GM19043 (cell line): ENCODE measurements at regions not wholly inside any gene's neighbourhood (a gene's known extent, or its start where the extent isn't known, plus 50 kb on each side); places are given as distances from the start of the nearest gene placed in this dataset.

ENCODE experiments used
- ATAC-seq: cut with Tn5 transposase; IDR thresholded peaks from one replicate; pipeline ENCODE4 v1.9.1; 2021; ENCODE audit warnings: low read depth; ENCODE audit not compliant: unreplicated experiment

DNA sequence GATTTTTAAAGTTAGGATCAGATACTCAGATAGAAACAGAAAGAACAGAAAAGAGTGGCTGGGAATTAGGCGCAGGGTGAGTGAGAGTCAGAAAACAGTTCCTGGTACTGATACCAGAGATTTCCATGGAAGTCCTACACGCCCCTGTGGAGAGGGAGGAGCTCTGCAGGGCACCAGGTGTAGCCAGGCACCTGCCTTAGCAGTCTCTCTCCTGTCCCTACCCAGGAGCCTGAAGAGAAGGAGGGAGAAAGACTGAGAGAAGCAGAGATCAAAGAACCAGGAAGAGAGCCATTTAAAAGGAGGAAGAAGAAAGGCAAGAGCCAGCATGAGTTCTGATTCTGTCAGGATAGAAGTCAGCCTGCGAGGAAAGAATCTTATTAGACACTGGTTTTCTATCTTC lies 65.0 kb downstream of the CBLN1 start:
- ATAC-seq = no peak

DNA sequence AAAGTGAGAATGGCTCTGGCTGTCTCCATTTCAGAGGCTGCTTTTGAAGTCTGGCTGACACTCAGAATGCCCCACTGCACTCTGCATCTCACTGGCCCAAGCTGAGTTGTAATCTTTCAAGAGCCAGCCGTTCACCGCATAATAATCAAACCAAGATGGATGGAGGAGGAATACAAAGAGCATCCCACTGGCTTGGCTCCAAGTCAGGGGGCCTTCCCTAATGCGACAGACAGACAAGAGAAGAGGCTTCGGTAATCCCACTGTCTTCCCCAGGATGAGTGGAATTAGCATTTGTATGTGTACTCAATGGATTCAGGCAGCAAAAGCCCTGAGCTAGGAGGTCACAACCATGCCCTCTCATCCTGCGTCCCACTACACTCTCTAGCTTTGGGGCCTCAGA lies 68.0 kb downstream of the CBLN1 start:
- no peak for ATAC-seq

DNA sequence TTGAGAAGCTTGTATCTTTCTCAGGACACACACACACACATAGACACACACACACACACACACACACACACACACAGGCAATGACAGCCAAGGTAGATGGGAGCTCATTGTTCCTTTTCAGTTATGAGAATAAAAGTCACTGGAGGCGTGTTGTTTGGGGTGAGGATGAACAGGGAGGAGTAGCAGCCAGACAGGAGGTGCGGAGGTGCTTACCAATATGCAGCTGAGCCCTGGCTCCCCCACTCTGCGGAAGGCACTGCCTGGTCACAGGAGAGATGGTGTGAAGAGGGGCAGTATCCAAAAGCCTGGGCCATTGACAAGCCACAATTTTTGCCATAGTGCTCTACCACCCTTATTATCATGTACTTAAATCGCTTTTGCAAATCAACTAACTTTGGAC lies 77.4 kb downstream of the CBLN1 start:
- ATAC-seq = no peak

DNA sequence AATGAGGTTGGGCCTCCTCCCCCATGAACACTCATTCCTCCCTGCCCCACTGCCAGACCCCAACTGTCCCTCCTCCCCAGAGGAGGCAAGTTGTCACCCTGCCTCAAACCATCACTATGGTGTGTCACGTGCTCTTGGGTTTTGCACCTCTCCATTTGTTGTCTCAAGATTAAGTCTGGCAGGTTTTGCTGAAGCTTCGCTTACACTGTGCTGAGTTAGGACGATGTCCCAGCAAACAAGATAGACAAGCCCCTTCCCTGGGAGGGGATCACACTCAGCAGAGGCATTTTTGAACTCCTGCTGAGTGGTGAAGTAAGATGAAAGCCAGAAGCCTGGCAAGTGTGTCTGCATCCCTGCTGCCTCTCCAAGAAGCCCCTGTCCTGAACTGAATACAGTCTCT lies 78.3 kb downstream of the CBLN1 start:
- ATAC-seq = no peak

DNA sequence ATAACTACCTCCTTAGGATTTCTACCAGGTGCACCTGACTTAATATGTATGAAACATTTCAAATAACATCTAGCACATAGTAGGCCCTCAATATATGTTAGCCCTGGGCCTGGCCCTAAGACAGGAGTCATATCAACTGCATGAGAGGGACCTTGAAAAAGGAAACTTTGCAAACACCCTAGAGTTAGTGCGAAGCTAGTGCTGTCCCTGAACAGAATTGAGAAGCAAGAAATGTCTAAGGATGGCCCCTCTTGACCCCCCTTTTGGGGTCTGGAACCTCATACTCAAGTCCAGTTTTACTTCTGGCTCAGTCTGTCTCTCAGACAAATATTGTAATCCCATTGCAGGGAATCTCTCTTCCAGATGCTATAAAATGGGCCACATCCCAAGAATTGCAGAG lies 80.5 kb downstream of the CBLN1 start:
- ATAC-seq = no peak

DNA sequence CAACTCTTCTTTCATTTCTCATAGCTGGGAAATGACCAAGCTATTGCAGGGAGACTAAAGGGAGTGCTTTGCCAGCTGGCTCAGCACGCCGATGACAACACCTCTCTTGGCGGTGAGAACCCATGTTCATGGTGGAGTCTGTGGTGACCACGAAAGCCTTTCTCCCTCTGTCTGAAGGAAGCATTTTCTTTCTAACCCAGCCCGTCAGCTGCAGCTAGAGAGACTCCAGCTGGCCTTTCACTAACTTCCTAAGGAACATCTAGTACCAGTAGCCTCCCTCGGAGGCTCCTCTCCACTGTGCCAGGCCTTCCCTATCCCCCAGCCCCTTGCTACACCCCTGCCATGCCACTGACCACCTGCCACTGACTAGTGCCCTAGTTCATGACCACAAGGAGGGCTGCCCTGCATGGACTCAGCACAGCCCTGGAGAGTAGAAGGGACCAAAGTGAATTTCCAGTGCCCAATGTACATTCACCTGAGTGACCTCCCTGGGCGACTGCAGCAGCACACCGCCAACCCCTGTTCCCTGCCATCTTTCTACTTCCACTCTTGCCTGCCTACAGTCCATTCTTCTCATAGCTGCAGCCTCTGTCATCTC lies 81.3 kb downstream of the CBLN1 start:
- no peak for ATAC-seq

DNA sequence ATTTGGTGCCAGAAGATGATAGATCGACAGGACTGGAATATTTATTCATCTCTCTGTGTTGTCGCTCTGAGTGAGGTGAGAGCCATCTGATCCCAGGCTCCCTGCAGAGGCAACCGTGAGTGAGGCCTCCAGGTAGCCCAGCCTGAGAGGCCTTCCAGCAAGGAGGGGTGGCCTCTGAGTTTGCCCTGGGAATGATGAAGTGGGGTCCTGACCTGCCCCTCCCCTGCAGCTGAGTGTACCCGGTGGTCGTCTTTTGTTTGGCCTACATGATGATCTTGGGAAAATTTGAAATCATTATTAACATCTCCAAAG lies 86.4 kb downstream of the CBLN1 start:
- ATAC-seq = no peak

DNA sequence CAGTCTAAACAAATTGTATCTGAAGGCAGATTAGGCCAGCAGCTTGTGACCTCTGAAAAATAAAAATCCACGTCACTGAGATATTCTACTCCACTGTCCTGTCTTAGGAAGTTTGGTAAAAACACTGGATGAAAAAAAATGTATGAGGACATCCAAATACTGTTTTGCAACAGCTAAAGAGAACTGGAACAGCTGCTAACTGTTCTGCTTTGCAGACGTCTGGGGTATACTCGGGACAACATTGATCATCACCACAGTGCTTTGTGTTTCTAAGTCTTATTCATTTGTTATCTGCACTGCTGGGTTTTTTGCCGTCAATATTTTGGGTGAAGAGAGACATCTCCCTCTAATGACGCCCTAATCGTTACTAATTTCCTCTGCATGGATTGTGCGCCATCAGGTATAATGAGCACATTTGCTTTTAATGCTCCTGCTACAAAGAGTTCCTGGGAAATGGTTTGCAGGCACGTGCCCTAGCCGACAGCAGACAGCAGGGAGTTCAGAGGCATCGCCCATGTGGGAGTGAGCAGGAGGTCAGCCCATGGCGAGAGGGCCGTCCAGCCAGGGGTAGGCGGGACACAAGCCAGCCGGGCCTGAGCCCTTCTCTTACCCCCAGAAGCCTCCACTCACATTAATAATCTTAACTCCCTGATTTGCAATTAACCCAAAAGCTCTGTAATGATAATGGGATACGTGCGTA lies 87.0 kb downstream of the CBLN1 start:
- ATAC-seq = no peak

DNA sequence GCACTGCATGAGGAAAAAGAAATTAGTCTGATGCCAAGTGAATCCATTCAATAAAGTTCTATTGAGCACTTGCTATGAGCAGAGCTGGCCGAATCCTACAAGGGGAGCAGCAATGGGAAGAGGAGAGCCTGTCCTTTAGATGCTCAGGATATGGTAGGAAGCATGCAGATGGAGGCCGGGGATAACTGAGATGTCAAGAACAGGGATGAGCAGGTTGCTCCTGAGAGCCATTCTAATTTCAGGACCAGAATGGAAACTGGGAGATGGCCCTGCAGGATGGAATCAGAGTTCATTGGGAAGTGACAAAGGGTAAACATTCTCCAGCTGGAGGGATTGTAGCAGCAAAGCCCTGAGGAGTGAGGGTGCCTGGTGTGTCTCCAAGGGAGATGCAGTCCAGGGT lies 88.0 kb downstream of the CBLN1 start:
- no peak for ATAC-seq

DNA sequence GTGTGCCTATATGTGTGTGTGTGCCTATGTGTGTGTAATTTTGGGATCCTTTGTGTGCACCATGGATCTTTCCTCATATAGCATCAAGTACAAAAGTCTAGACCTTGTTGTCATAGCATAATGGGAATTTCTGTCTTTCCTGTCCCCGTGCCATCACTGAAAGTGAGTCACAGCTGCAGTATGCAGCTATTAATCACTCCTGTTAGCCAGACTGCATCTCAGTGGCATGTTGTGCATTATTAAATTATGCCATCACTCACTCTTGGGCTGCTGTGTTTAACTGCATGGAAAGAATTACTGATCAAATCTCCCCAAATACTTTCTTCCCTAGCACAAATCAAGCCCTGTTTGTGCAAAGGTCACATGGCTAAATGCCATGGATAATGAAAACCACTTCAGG lies 92.4 kb downstream of the CBLN1 start:
- ATAC-seq = no peak

DNA sequence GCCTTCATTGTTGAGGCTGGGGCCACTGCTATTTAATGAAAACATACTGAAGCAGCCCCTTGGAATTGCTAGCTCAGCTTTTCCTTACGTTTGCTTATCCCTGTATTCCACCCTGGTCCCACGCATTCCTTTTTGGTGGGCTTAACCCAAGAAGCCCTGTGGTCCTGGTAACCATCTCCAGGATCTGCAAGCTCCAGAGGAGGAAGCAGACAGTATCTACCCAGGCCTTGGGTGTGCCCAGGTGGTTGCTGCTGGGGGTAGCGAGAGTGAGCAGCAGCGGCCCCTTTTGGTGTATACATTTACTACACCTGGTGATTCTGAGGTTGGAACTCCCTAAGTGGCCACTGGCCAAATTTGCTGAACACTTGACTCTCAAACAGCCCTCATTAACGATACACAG lies 97.7 kb downstream of the CBLN1 start:
- ATAC-seq = no peak

DNA sequence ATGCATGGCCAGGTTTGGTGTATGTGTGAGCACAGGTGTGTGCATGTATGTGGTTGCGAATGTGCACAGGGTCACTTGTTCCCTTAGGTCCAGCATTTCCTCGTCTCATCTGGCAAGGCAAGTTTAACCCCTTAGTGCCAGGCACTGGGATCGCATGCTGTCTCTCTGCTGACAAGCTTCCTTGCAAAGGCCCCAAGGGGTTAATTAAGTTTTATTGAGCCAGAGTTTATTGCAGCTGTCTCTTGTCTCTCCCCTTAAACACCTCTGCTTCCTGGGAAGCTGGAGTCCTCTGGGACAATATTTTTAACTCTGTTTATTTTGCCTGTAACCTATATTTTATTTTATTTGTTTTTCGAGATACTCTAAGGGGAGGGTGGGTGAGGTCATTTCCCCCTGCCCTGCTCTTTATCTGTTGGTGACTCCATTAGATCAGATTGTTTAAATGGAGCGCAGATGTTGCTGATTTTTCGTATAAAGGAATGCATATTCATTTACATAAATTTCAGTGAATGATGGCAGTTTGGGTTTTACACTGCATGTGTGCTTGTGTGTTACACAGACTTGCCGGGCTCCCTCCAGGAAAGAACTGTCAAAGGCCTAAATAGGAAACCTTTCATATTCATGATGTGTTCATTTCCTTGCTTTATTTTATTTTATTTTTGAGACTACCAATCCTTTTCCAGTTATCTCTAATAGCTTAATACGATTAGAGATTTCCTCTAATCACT lies 99.7 kb downstream of the CBLN1 start:
- no peak for ATAC-seq

DNA sequence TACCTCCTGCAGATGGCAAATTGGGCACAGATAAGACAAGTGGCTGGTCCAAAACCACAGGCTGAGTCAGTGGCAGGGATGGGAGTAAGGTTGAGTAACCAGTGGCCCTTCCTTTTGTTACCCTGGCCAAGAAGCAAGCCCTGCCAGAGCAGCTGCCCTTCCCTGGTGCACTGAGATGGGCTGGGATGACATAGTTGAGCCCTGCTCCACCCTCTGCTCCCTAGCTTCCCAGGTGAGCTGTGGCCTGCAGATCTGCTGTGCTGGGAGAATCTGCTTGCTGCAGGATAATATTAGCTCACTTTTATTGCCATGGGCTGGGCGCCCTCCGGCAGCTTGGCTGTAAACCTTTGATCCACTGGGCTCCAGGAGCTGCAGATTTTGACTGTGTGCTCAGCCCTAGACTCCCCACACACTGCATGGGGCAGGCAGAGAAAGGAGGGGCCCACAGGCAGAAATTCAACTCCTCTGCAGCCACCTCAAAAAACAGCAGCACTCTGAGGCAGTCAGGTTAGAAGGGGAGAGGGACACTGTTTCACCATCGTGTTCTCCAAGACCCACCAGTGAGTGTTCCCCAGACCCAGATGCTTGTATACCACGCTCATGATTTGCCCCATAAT lies 101.8 kb downstream of the CBLN1 start:
- ATAC-seq = no peak

DNA sequence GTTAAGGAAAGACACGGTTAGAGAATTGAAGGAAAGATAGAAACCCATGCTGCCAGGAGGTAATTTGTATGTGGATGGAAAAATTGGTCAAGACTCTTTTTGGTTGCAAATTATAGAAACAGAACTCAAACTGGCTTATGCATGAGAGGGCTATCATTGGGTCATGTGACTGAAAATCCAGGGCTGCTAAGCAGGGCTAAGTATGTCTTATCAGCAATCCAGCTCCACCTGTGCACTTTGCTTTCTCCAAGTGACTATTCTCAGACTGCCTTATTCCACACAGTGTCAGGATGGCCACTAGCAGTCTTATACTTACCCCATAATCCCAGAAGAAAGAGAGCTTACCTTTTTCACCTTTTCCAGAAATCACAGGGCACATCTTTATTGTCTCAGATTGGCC lies 113.5 kb downstream of the CBLN1 start:
- ATAC-seq = no peak

DNA sequence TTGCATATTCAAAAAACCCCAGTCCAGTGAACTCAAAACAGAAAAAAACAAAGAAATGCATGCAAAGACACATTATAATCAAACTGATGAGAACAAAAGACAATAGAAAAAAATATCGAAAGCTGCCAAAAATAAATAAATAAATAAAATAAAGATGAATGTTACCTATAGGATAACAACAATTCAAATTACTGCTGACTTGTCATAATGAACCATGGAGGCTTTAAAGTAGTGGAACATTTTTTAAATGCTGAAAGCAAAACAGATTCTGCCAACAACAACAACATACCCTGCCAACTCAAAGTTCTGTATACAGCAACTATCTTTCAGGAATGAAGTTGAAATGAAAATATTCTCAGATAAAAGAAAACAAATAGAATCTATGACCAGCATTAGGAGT lies 116.6 kb downstream of the CBLN1 start:
- ATAC-seq = no peak

DNA sequence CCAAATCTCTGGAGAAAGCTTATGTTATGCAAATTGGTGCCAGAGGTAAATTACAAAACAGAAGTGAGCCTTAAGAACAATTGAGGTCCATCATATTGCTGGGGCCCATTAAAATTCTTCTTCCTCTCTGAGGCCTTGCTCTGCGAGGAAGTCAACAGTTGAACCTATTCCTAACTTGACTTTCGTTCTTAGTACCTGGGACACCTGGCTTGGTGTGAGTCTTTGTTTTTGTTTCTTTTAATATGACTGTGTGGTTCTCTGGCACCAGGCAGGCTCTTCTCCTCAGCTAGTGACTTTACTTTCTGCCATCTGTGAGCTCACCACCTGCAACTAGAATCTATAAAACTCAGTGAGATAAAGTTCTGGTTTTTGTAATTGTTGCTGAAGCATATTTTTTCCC lies 120.4 kb downstream of the CBLN1 start:
- ATAC-seq = no peak

DNA sequence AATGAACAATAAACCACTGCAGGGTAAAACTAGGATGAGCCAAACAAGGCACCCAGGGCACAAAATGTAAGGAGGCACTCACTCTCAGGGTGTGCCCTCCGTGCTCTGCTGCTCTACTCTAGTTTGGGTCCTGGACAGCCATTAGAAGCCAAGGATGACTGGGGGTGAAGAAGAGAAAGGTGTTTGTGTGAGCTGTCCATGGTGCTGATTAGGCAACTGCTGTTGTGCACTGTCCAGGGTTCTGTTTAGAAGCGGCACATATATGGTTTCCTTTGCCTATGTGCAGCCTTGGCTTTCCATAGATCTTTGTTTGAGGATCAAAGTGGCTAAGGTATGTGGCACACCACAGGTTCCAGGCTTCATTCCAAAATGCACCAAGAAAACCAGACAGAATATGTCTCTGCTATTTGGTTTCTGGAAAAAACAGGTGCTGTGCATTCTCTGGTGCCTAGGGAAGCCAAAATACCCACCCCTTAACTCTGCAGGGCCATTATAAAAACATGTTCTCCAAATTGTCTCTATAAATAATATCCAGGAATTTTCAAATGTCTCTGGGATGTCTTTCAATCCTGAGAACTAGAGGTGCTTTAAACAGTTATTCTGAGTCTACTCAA lies 123.5 kb downstream of the CBLN1 start:
- ATAC-seq = no peak

DNA sequence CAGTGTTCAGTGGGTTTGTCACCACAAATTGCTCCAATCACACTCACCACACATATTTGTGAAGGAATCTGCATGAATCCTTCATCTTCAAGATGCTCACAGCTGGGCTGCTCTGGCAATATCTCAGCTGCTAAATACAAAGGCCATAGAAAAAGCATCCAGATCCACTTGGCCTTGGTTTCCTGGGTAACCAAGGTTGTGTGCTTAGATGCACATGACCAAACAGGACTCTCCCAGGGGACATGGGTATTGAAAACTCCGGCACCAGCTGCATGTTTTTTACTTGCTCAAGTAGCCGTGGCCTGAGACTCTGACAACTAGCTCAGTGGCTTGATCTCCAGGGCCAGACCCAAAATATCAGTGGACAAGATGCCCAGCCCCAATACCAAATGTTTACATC lies 131.3 kb downstream of the CBLN1 start:
- no peak for ATAC-seq

DNA sequence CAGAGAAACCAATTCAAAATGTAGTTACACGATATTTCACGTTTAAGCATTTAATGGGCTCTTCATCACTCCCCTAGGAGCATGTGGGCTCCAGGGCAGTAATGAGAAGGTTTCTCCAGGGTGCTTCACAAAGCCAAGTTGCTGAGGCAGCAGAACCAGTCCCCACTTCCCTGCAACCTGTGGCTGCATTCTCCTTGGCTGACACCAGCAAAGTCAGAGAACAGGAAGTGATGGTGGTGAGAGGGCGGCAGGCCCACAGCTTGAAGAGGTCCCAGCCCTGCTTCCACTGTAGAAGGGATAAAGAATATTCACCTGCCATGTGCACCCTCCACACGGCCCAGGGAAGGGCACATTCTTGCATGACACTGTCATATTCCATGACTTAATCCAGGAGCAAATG lies 133.2 kb downstream of the CBLN1 start:
- ATAC-seq = no peak

DNA sequence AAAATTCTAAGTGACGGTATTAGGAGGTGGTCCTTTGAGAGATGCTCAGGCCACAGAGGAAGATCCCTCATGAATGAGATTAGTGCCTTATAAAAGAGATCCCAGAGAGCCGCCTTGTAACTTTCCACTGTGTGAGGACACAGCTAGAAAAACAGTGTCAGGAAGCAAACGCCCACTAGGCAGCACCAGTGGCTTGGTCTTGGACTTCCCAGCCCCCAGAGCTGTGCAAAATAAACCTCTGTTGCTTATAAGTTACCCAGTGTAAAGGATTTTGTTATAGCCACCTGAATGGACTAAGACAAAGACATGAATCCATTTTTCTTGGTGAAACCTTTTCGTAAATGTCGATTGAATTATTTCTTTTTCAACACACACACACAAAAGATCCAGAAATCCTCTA lies 141.0 kb downstream of the CBLN1 start:
- ATAC-seq = no peak

DNA sequence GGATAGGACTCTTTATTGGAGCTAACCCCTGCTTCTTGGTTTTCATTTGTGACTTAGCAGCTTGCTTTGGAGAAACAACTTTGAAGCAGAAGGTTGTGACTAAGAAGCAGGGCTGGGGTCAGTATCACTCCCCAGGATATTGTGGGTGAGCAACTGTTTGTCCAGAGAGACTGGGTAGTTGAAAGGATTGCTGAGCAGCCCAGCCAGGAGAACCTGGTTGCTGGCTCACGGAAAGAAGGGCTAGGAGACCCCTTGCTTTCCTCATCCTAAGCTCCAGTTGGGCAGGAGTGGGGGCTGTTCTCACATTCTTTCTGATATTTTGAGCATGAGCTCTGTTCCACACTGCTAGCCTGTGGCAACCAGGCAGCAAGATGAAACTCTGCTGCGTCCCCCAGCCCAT lies 151.2 kb downstream of the CBLN1 start:
- no peak for ATAC-seq
